Body of pancreas (tissue), 4 donors: ENCODE measurements at regions not wholly inside any gene's neighbourhood (a gene's known extent, or its start where the extent isn't known, plus 50 kb on each side); places are given as distances from the start of the nearest gene placed in this dataset.

Source experiments
- POLR2A ChIP-seq, 3 donors: fragments of 450-650 bp; IDR thresholded peaks; one replicate each; pipeline ENCODE4 v1.6.1; 2016; ENCODE audit warnings: antibody characterized with exemption in 3 of 3, mild to moderate bottlenecking in 2 of 3
- TF ChIP-seq, protein P1 (sequence below), 7 experiments: fragments of 450-650 bp in 4 of 7; fragments of 200-600 bp in 3 of 7; sonication (generic) in 3 of 7; IDR thresholded peaks; one replicate each; pipeline ENCODE4 v1.5.1; 2016 to 2019; ENCODE audit warnings: antibody characterized with exemption in 7 of 7

DNA sequence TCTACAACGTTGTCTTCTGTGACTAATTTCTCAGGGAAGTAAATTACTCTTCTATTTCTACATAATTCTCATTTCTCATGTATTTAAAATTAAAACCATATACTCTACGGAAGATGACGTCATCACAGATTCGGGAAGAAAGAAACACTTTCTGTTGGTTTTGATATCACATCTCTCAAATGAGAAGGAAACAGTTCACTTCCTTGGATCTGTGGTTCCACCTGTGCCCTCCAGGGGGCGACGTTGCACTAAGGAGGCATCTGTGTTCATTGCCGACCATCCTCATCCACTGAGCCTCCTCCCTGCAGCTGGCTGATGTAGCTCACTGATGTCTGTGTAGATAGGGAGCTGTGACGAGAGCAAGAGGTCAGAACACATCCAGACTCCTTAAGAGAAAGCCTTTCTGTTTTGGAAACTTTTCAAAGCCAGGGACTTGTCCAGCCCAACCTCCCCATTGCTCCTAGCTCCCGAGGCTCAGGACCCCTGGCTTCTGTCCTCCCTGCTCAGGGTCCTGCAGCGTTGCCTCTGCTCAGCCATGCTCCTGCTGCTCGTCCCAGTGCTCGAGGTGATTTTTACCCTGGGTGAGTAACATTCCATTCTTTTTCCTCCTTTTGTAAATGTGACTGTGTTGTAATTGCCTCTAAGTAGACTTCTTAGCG lies 172.7 kb upstream of the OR4E1 start:
- no peak for TF ChIP-seq POLR2A (IDR thresholded peaks at IDR 0.05)
- TF ChIP-seq, protein P1, sequence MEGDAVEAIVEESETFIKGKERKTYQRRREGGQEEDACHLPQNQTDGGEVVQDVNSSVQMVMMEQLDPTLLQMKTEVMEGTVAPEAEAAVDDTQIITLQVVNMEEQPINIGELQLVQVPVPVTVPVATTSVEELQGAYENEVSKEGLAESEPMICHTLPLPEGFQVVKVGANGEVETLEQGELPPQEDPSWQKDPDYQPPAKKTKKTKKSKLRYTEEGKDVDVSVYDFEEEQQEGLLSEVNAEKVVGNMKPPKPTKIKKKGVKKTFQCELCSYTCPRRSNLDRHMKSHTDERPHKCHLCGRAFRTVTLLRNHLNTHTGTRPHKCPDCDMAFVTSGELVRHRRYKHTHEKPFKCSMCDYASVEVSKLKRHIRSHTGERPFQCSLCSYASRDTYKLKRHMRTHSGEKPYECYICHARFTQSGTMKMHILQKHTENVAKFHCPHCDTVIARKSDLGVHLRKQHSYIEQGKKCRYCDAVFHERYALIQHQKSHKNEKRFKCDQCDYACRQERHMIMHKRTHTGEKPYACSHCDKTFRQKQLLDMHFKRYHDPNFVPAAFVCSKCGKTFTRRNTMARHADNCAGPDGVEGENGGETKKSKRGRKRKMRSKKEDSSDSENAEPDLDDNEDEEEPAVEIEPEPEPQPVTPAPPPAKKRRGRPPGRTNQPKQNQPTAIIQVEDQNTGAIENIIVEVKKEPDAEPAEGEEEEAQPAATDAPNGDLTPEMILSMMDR (IDR thresholded peaks at IDR 0.05) = peak; percentile 8 to 37 (median 33)
